ENCODE measurements at regions not wholly inside any gene's neighbourhood (a gene's known extent, or its start where the extent isn't known, plus 50 kb on each side); places are given as distances from the start of the nearest gene placed in this dataset.

GRCh38 chr2:52456561-52457377, 1310.8 kb upstream of the CHAC2 start:
- Histone ChIP-seq H3K4me2 (ENCODE audit: low read length) (no peak overlapping the region), H3K79me2 (ENCODE audit: control insufficient read depth, insufficient read depth, low read length, poor library complexity) (no peaks in the 10 kb centered on the region), H3K4me1 (ENCODE audit: control insufficient read depth in 1 of 2, insufficient read depth in 2 of 2, low read length in 2 of 2) (no peaks in the 10 kb centered on the region), H3K9ac (ENCODE audit: low read length) (no peak overlapping the region), H4K91ac (ENCODE audit: low read depth, low read length) (no peak overlapping the region), H3K18ac (ENCODE audit: low read length) (no peak overlapping the region), H2BK12ac (ENCODE audit: low read length) (no peak overlapping the region), H3K9me3 (ENCODE audit: insufficient read depth, low read depth, low read length) (no peaks in the 10 kb centered on the region), H4K8ac (ENCODE audit: low read depth, low read length) (no peak overlapping the region), H3K27ac (ENCODE audit: low read depth, low read length) (no peak overlapping the region), H3K14ac (ENCODE audit: low read length) (no peak overlapping the region), H2BK120ac (ENCODE audit: insufficient read depth, low read length, poor library complexity) (no peak overlapping the region), H3K79me1 (ENCODE audit: low read length) (no peaks in the 10 kb centered on the region), H3K36me3 (ENCODE audit: control insufficient read depth in 1 of 2, insufficient read depth in 2 of 2, low read length in 2 of 2) (no peaks in the 10 kb centered on the region), H2AFZ (ENCODE audit: insufficient read depth, low read length, poor library complexity) (no peak overlapping the region), H3K23ac (ENCODE audit: low read length) (no peak overlapping the region), H3K27me3 (ENCODE audit: insufficient read depth, low read length) (no peaks in the 10 kb centered on the region), H4K12ac (ENCODE audit: low read depth, low read length) (no peak overlapping the region), H2AK5ac (ENCODE audit: low read length) (no peak overlapping the region), H2BK5ac (ENCODE audit: low read depth, low read length, poor library complexity) (no peak overlapping the region), H3K4me3 (ENCODE audit: low read depth, low read length) (no peak overlapping the region), H3K4ac (ENCODE audit: low read depth, low read length) (no peak overlapping the region)
- DNase-seq = no peak
- no CpG with 5 or more reads among the region's 4 CpGs for WGBS (ENCODE audit: extremely low coverage, insufficient coverage, insufficient read length)

GRCh38 chr2:52454962-52455361, 1312.6 kb upstream of the CHAC2 start:
- H4K8ac ChIP-seq (ENCODE audit: low read depth, low read length) = no peak overlapping the region
- H3K79me1 ChIP-seq (ENCODE audit: low read length) = no peaks in the 10 kb centered on the region
- H4K12ac ChIP-seq (ENCODE audit: low read depth, low read length) = no peak overlapping the region
- no peak overlapping the region for H3K18ac ChIP-seq (ENCODE audit: low read length)
- H3K14ac ChIP-seq (ENCODE audit: low read length) = no peak overlapping the region
- no peak overlapping the region for H2AFZ ChIP-seq (ENCODE audit: insufficient read depth, low read length, poor library complexity)
- H3K9me3 ChIP-seq (ENCODE audit: insufficient read depth, low read depth, low read length) = no peaks in the 10 kb centered on the region
- H2AK5ac ChIP-seq (ENCODE audit: low read length) = no peak overlapping the region
- H3K9ac ChIP-seq (ENCODE audit: low read length) = no peak overlapping the region
- H3K27me3 ChIP-seq (ENCODE audit: insufficient read depth, low read length) = no peaks in the 10 kb centered on the region
- H2BK120ac ChIP-seq (ENCODE audit: insufficient read depth, low read length, poor library complexity) = no peak overlapping the region
- H3K4me1 ChIP-seq (ENCODE audit: control insufficient read depth in 1 of 2, insufficient read depth in 2 of 2, low read length in 2 of 2) = no peaks in the 10 kb centered on the region
- H2BK12ac ChIP-seq (ENCODE audit: low read length) = no peak overlapping the region
- no peaks in the 10 kb centered on the region for H3K79me2 ChIP-seq (ENCODE audit: control insufficient read depth, insufficient read depth, low read length, poor library complexity)
- H3K27ac ChIP-seq (ENCODE audit: low read depth, low read length) = no peak overlapping the region
- no peaks in the 10 kb centered on the region for H3K36me3 ChIP-seq (ENCODE audit: control insufficient read depth in 1 of 2, insufficient read depth in 2 of 2, low read length in 2 of 2)
- H2BK5ac ChIP-seq (ENCODE audit: low read depth, low read length, poor library complexity) = no peak overlapping the region
- no peak overlapping the region for H4K91ac ChIP-seq (ENCODE audit: low read depth, low read length)
- no peak for DNase-seq
- no peak overlapping the region for H3K4me3 ChIP-seq (ENCODE audit: low read depth, low read length)
- no peak overlapping the region for H3K23ac ChIP-seq (ENCODE audit: low read length)
- H3K4ac ChIP-seq (ENCODE audit: low read depth, low read length) = no peak overlapping the region
- no peak overlapping the region for H3K4me2 ChIP-seq (ENCODE audit: low read length)

- Histone ChIP-seq H3K27me3 (ENCODE audit: insufficient read depth, low read length) (no peaks in the 10 kb centered on the region), H2AFZ (ENCODE audit: insufficient read depth, low read length, poor library complexity) (no peak overlapping the region), H3K36me3 (ENCODE audit: control insufficient read depth in 1 of 2, insufficient read depth in 2 of 2, low read length in 2 of 2) (no peaks in the 10 kb centered on the region), H3K18ac (ENCODE audit: low read length) (no peak overlapping the region), H3K4me1 (ENCODE audit: control insufficient read depth in 1 of 2, insufficient read depth in 2 of 2, low read length in 2 of 2) (no peaks in the 10 kb centered on the region), H3K27ac (ENCODE audit: low read depth, low read length) (no peak overlapping the region), H3K9ac (ENCODE audit: low read length) (no peak overlapping the region), H4K8ac (ENCODE audit: low read depth, low read length) (no peak overlapping the region), H3K4me2 (ENCODE audit: low read length) (no peak overlapping the region), H3K4ac (ENCODE audit: low read depth, low read length) (no peak overlapping the region), H3K79me1 (ENCODE audit: low read length) (no peaks in the 10 kb centered on the region), H3K14ac (ENCODE audit: low read length) (no peak overlapping the region), H3K9me3 (ENCODE audit: insufficient read depth, low read depth, low read length) (no peaks in the 10 kb centered on the region), H4K91ac (ENCODE audit: low read depth, low read length) (no peak overlapping the region), H2BK12ac (ENCODE audit: low read length) (no peak overlapping the region), H2BK5ac (ENCODE audit: low read depth, low read length, poor library complexity) (no peak overlapping the region), H2BK120ac (ENCODE audit: insufficient read depth, low read length, poor library complexity) (no peak overlapping the region), H3K79me2 (ENCODE audit: control insufficient read depth, insufficient read depth, low read length, poor library complexity) (no peaks in the 10 kb centered on the region), H3K23ac (ENCODE audit: low read length) (no peak overlapping the region), H4K12ac (ENCODE audit: low read depth, low read length) (no peak overlapping the region), H3K4me3 (ENCODE audit: low read depth, low read length) (no peak overlapping the region), H2AK5ac (ENCODE audit: low read length) (no peak overlapping the region)
- no CpG with 5 or more reads among the region's 4 CpGs for WGBS (ENCODE audit: extremely low coverage, insufficient coverage, insufficient read length)
- DNase-seq = no peak
These were observed 1315.4 kb upstream of the CHAC2 start for GRCh38 chr2:52452201-52452600.

- H4K8ac ChIP-seq (ENCODE audit: low read depth, low read length) = no peak overlapping the region
- H3K27me3 ChIP-seq (ENCODE audit: insufficient read depth, low read length) = no peaks in the 10 kb centered on the region
- no peak overlapping the region for H2BK120ac ChIP-seq (ENCODE audit: insufficient read depth, low read length, poor library complexity)
- no peaks in the 10 kb centered on the region for H3K79me1 ChIP-seq (ENCODE audit: low read length)
- H2BK12ac ChIP-seq (ENCODE audit: low read length) = no peak overlapping the region
- no peak overlapping the region for H2AK5ac ChIP-seq (ENCODE audit: low read length)
- H4K12ac ChIP-seq (ENCODE audit: low read depth, low read length) = no peak overlapping the region
- no peak overlapping the region for H3K14ac ChIP-seq (ENCODE audit: low read length)
- H3K9me3 ChIP-seq (ENCODE audit: insufficient read depth, low read depth, low read length) = no peaks in the 10 kb centered on the region
- no peaks in the 10 kb centered on the region for H3K36me3 ChIP-seq (ENCODE audit: control insufficient read depth in 1 of 2, insufficient read depth in 2 of 2, low read length in 2 of 2)
- H3K4ac ChIP-seq (ENCODE audit: low read depth, low read length) = no peak overlapping the region
- no peak overlapping the region for H4K91ac ChIP-seq (ENCODE audit: low read depth, low read length)
- H3K23ac ChIP-seq (ENCODE audit: low read length) = no peak overlapping the region
- H3K4me1 ChIP-seq (ENCODE audit: control insufficient read depth in 1 of 2, insufficient read depth in 2 of 2, low read length in 2 of 2) = no peaks in the 10 kb centered on the region
- H3K27ac ChIP-seq (ENCODE audit: low read depth, low read length) = no peak overlapping the region
- H3K79me2 ChIP-seq (ENCODE audit: control insufficient read depth, insufficient read depth, low read length, poor library complexity) = no peaks in the 10 kb centered on the region
- no peak for DNase-seq
- no peak overlapping the region for H2BK5ac ChIP-seq (ENCODE audit: low read depth, low read length, poor library complexity)
- no peak overlapping the region for H3K9ac ChIP-seq (ENCODE audit: low read length)
- no peak overlapping the region for H3K18ac ChIP-seq (ENCODE audit: low read length)
- H3K4me2 ChIP-seq (ENCODE audit: low read length) = no peak overlapping the region
- no peak overlapping the region for H3K4me3 ChIP-seq (ENCODE audit: low read depth, low read length)
- H2AFZ ChIP-seq (ENCODE audit: insufficient read depth, low read length, poor library complexity) = no peak overlapping the region
These were observed 1321.9 kb upstream of the CHAC2 start for GRCh38 chr2:52445686-52446085.

All from trophoblast cell (in vitro differentiated cells and primary cell).